Trophoblast cell (in vitro differentiated cells and primary cell): ENCODE measurements at regions not wholly inside any gene's neighbourhood (a gene's known extent, or its start where the extent isn't known, plus 50 kb on each side); places are given as distances from the start of the nearest gene placed in this dataset.

Source experiments
- DNase-seq, 2 donors: peaks; one replicate each; pipeline ENCODE4 v3.0.0-alpha.2; 2016
- H2AFZ ChIP-seq: 2 replicates; pipeline ENCODE4 v1.6.1; 2013; ENCODE audit warnings: low read length, moderate library complexity, mild to moderate bottlenecking; ENCODE audit not compliant: insufficient read depth, poor library complexity
- H2AK5ac ChIP-seq: 2 replicates; pipeline ENCODE4 v1.6.1; 2013; ENCODE audit warnings: mild to moderate bottlenecking, low read length
- H2BK120ac ChIP-seq: 2 replicates; pipeline ENCODE4 v1.6.1; 2013; ENCODE audit warnings: low read length, mild to moderate bottlenecking, moderate library complexity; ENCODE audit not compliant: insufficient read depth, poor library complexity
- H2BK12ac ChIP-seq: 2 replicates; pipeline ENCODE4 v1.6.1; 2013; ENCODE audit warnings: mild to moderate bottlenecking, low read length, moderate library complexity
- H2BK5ac ChIP-seq: 2 replicates; pipeline ENCODE4 v1.6.1; 2013; ENCODE audit warnings: low read length, low read depth, moderate library complexity, mild to moderate bottlenecking; ENCODE audit not compliant: poor library complexity
- H3K14ac ChIP-seq: 2 replicates; pipeline ENCODE4 v1.6.1; 2013; ENCODE audit warnings: mild to moderate bottlenecking, low read length
- H3K18ac ChIP-seq: 2 replicates; pipeline ENCODE4 v1.6.1; 2013; ENCODE audit warnings: mild to moderate bottlenecking, low read length
- H3K23ac ChIP-seq: 2 replicates; pipeline ENCODE4 v1.6.1; 2013; ENCODE audit warnings: low read length
- H3K27ac ChIP-seq: 2 replicates; pipeline ENCODE4 v1.5.1; 2013; ENCODE audit warnings: low read depth, mild to moderate bottlenecking, inconsistent platforms, low read length, moderate library complexity
- H3K27me3 ChIP-seq: 2 replicates; pipeline ENCODE4 v1.6.1; 2013; ENCODE audit warnings: inconsistent platforms, mild to moderate bottlenecking, low read length, moderate library complexity; ENCODE audit not compliant: insufficient read depth
- H3K36me3 ChIP-seq, 2 experiments: 1 replicate in 1 of 2; 2 replicates in 1 of 2; pipeline ENCODE4 v1.6.1; 2013; ENCODE audit warnings: low read length in 2 of 2, mild to moderate bottlenecking in 2 of 2, moderate library complexity in 1 of 2; ENCODE audit not compliant: insufficient read depth in 2 of 2, control insufficient read depth in 1 of 2
- H3K4ac ChIP-seq: 2 replicates; pipeline ENCODE4 v1.6.1; 2013; ENCODE audit warnings: low read depth, mild to moderate bottlenecking, low read length, moderate library complexity
- H3K4me1 ChIP-seq, 2 experiments: 1 replicate in 1 of 2; 2 replicates in 1 of 2; pipeline ENCODE4 v1.6.1; 2013; ENCODE audit warnings: low read length in 2 of 2, mild to moderate bottlenecking in 2 of 2, moderate library complexity in 1 of 2; ENCODE audit not compliant: insufficient read depth in 2 of 2, control insufficient read depth in 1 of 2
- H3K4me2 ChIP-seq: 2 replicates; pipeline ENCODE4 v1.6.1; 2013; ENCODE audit warnings: inconsistent platforms, mild to moderate bottlenecking, low read length, moderate library complexity
- H3K4me3 ChIP-seq: 2 replicates; pipeline ENCODE4 v1.5.1; 2013; ENCODE audit warnings: mild to moderate bottlenecking, low read depth, low read length, inconsistent platforms
- H3K79me1 ChIP-seq: one replicate; pipeline ENCODE4 v1.6.1; 2013; ENCODE audit warnings: low read length
- H3K79me2 ChIP-seq: 2 replicates; pipeline ENCODE4 v1.6.1; 2013; ENCODE audit warnings: low read length, mild to moderate bottlenecking; ENCODE audit not compliant: control insufficient read depth, insufficient read depth, poor library complexity
- H3K9ac ChIP-seq: 2 replicates; pipeline ENCODE4 v1.6.1; 2013; ENCODE audit warnings: mild to moderate bottlenecking, low read length
- H3K9me3 ChIP-seq: 2 replicates; pipeline ENCODE4 v1.6.1; 2013; ENCODE audit warnings: low read depth, mild to moderate bottlenecking, control low read depth, inconsistent platforms, low read length; ENCODE audit not compliant: insufficient read depth
- H4K12ac ChIP-seq: 2 replicates; pipeline ENCODE4 v1.6.1; 2013; ENCODE audit warnings: low read depth, mild to moderate bottlenecking, low read length, moderate library complexity
- H4K8ac ChIP-seq: 2 replicates; pipeline ENCODE4 v1.6.1; 2013; ENCODE audit warnings: low read depth, mild to moderate bottlenecking, low read length, moderate library complexity
- H4K91ac ChIP-seq: one replicate; pipeline ENCODE4 v1.6.1; 2013; ENCODE audit warnings: low read depth, mild to moderate bottlenecking, low read length, moderate library complexity
- WGBS: extraction: QIAGEN DNeasy Blood & Tissue Kit; methylation state at CpG from one replicate; pipeline ENCODE4 v1.1.7; 2013; ENCODE audit warnings: missing lambda C conversion rate; ENCODE audit not compliant: insufficient read length, insufficient coverage; ENCODE audit errors: extremely low coverage; 5-methylcytosine and 5-hydroxymethylcytosine counted together

DNA sequence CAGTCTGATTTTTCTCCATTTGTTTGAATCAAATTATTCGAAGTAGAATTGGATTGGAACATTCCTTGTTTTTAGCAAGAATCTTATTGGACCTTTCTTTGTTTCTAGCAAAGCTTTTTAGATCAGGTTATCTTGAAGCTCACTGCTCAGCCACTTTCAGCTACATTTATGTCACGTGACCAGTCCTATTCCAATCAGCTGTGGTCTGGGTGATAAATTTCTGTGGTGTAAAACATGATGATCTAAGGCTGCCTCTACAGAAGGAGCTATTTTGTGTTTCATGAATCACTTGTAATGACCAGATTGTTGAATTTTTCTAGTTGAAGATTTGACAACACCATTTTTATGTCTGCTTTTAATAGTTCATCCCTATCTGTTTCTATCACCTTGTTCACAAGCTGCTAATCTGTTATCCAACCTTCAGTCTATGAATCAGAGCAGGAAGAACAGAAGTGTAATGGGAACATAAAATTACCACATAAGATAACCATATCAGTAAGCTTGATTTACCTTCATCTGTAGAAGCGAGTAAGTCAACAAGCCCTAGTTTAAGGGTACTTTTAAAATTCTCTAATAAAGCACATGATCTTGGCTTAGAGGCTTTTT is 101.0 kb upstream of the MAP3K7 start:
- no peak overlapping the region for H2AK5ac ChIP-seq
- no peaks in the 10 kb centered on the region for H3K79me1 ChIP-seq
- no CpG with 5 or more reads among the region's 3 CpGs for WGBS
- no peak overlapping the region for H2BK120ac ChIP-seq
- DNase-seq, result no peak
- no peak overlapping the region for H2BK12ac ChIP-seq
- no peaks in the 10 kb centered on the region for H3K27me3 ChIP-seq
- no peak overlapping the region for H2BK5ac ChIP-seq
- no peaks in the 10 kb centered on the region for H3K9me3 ChIP-seq
- H3K23ac ChIP-seq, result no peak overlapping the region
- no peak overlapping the region for H3K9ac ChIP-seq
- H3K4ac ChIP-seq, result no peak overlapping the region
- no peak overlapping the region for H3K4me2 ChIP-seq
- no peak overlapping the region for H4K8ac ChIP-seq
- H3K14ac ChIP-seq, result no peak overlapping the region
- no peaks in the 10 kb centered on the region for H3K79me2 ChIP-seq
- H3K27ac ChIP-seq, result no peak overlapping the region
- H2AFZ ChIP-seq, result no peak overlapping the region
- H4K91ac ChIP-seq, result no peak overlapping the region
- no peak overlapping the region for H3K4me3 ChIP-seq
- H4K12ac ChIP-seq, result no peak overlapping the region
- H3K4me1 ChIP-seq, result no peaks in the 10 kb centered on the region
- H3K18ac ChIP-seq, result no peak overlapping the region
- no peaks in the 10 kb centered on the region for H3K36me3 ChIP-seq

DNA sequence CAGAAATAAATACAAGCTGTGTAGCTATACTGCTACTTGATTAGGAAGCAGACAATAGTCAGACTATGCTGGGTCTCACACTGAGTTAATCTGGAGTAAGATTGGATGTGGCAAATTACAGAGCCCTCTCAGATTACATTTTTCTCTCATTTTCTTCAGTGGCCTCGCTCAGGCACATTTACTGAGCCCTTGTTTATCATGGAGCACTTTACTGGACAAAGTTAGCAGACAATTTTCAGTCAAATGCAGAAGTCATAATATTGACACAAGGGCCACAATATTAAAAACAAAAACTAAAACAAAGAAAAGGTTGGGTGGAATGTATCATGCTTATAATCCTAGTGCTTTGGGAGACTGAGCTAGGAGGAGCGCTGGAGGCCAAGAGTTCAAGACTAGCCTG is 95.0 kb upstream of the MAP3K7 start:
- Histone ChIP-seq H4K12ac (no peak overlapping the region), H2BK5ac (no peak overlapping the region), H3K36me3 (no peaks in the 10 kb centered on the region), H3K27me3 (no peaks in the 10 kb centered on the region), H2AFZ (no peak overlapping the region), H3K27ac (no peak overlapping the region), H3K9ac (no peak overlapping the region), H4K8ac (no peak overlapping the region), H3K14ac (no peak overlapping the region), H2BK12ac (no peak overlapping the region), H3K9me3 (no peaks in the 10 kb centered on the region), H3K79me1 (no peaks in the 10 kb centered on the region), H3K23ac (no peak overlapping the region), H3K18ac (no peak overlapping the region), H3K4ac (no peak overlapping the region), H4K91ac (no peak overlapping the region), H2AK5ac (no peak overlapping the region), H3K4me2 (no peak overlapping the region), H3K4me3 (no peak overlapping the region), H3K79me2 (no peaks in the 10 kb centered on the region), H3K4me1 (no peaks in the 10 kb centered on the region), H2BK120ac (no peak overlapping the region)
- WGBS, result no CpG with 5 or more reads among the region's 2 CpGs
- no peak for DNase-seq

DNA sequence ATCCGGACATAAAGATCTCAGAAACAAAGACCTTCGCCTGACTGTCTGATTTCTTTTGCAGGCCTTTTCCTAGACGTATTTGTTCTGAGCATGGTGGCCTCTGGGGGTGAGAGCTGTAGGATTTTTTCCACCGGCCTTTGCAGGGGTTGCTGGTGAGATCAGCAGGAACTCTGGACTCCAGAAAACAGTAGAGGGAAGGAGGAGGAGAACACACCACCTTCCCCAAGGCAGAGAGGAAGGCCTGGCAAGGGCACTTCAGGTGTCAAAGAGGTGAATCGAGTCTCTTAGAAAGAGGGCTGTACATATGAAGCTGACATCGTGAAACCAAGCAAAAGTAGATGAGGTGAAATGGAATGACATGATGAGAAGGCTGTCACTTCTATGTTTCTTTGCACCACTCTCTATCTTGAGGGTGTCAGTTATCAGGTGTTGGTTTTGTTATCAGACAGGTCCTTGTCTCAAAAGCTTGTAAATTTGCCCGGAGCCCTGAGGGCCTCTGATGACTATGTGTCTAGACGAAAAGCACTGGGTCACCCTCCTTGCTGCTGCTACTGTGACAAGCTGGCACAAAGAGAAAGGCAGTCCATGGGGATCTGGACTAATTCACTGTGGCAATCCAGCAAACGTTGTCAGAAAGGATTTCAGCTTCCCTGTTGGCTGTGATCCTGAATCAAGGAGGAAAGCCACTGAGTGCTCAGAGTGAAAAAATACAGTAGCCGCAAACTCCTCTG is 91.3 kb upstream of the MAP3K7 start:
- Histone ChIP-seq H2AFZ (no peak overlapping the region), H3K4me3 (no peak overlapping the region), H4K8ac (no peak overlapping the region), H3K79me1 (no peaks in the 10 kb centered on the region), H4K91ac (no peak overlapping the region), H2BK5ac (no peak overlapping the region), H3K4me2 (no peak overlapping the region), H3K4me1 (no peaks in the 10 kb centered on the region), H3K27ac (no peak overlapping the region), H3K23ac (no peak overlapping the region), H2AK5ac (no peak overlapping the region), H2BK12ac (no peak overlapping the region), H3K27me3 (no peaks in the 10 kb centered on the region), H2BK120ac (no peak overlapping the region), H3K14ac (no peak overlapping the region), H3K36me3 (no peaks in the 10 kb centered on the region), H3K4ac (no peak overlapping the region), H4K12ac (no peak overlapping the region), H3K9me3 (no peaks in the 10 kb centered on the region), H3K79me2 (no peaks in the 10 kb centered on the region), H3K9ac (peak overlapping the region; percentile 14), H3K18ac (no peak overlapping the region)
- whole genome bisulfite sequencing, result no CpG with 5 or more reads among the region's 10 CpGs
- no peak for DNase-seq

DNA sequence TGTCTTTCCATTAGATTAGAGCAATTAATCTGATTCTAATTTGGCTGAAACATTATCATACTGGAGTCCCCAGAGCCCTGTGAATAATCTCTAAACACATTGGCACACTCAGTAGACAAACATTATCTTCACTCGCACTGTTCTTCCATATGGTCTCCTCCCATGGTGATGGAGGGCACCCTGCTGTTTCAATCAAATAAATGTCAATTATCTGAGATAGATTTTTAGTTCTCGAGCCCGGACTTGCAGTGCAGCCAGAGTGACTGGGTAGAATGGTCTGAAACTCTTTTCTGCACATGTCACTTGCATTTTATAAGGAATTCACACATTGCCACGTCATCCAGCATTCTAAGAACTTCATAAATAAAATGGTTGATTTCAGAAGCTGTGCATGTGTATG is 90.6 kb upstream of the MAP3K7 start:
- Histone ChIP-seq H3K18ac (no peak overlapping the region), H3K4me1 (no peaks in the 10 kb centered on the region), H2BK5ac (no peak overlapping the region), H3K23ac (no peak overlapping the region), H2BK12ac (no peak overlapping the region), H3K9me3 (no peaks in the 10 kb centered on the region), H4K8ac (no peak overlapping the region), H2AK5ac (no peak overlapping the region), H2BK120ac (no peak overlapping the region), H3K4me3 (no peak overlapping the region), H4K12ac (no peak overlapping the region), H2AFZ (no peak overlapping the region), H3K9ac (no peak overlapping the region), H3K79me1 (no peaks in the 10 kb centered on the region), H3K4me2 (no peak overlapping the region), H3K36me3 (no peaks in the 10 kb centered on the region), H3K4ac (no peak overlapping the region), H4K91ac (no peak overlapping the region), H3K27ac (no peak overlapping the region), H3K14ac (no peak overlapping the region), H3K79me2 (no peaks in the 10 kb centered on the region), H3K27me3 (no peaks in the 10 kb centered on the region)
- WGBS, result no CpG with 5 or more reads among the region's 4 CpGs
- DNase-seq, result no peak
